ENCODE measurements at regions not wholly inside any gene's neighbourhood (a gene's known extent, or its start where the extent isn't known, plus 50 kb on each side); places are given as distances from the start of the nearest gene placed in this dataset.

- ATAC-seq = no peak
- DNase-seq = no peak
These were observed 214.8 kb upstream of the RREB1 start for GRCh38 chr6:6892744-6893583.

DNA sequence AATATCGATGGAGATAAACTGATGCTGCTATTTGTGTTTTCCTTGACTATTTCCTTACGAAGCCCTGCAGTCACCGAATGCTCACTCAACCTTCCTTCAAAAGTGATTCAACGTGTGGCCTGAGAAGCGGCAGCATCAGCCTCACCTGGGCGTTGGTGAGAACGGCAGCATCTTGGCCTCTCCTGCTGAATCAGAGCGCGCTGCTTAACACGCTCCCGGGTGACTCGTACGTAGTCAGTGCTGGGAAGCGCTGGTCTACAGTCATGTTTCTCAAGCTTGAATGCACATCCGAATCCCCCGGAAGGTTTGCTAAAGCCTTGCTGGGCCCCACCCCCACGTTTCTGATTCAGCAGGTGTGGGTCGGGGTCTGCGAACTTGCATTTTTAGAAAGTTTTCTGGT lies 214.1 kb upstream of the RREB1 start:
- ATAC-seq (no peak), DNase-seq (no peak)

DNA sequence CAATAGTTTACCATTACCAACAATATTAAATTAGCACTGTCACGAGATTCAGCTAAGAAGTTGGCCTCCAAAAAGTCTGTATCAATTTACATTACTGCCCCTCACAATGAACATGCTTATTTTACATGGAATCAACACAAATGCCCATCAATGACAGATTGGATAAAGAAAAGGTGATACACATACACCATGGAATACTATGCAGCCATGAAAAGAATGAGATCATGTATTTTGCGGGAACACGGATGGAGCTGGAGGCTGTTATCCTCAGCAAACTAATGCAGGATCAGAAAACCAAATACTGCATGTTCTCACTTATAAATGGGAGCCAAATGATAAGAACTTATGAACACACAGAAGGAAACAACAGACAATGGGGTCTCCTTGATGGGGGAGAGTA lies 211.8 kb upstream of the RREB1 start:
- DNase-seq (no peak), ATAC-seq (no peak)

DNA sequence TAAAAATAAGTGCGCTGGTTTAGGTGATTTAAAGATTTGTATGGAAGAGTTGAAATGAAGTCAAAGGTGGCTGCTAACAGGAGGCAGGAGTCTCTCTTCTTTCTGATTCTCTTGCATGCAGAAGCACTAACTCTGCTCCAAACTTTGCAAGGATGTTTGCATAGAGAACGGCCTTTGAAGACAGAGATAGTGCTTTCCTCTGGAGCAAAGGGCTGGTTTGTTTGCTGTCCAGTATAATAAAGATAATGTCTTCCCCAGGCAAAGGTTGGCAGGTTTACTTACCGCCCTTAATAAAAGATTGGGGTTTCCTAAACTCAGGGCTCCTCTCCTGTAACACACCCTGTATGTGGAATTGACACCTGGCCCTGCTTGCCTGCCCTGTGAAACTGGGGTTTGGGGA lies 210.6 kb upstream of the RREB1 start:
- no peak for DNase-seq
- ATAC-seq = no peak

DNA sequence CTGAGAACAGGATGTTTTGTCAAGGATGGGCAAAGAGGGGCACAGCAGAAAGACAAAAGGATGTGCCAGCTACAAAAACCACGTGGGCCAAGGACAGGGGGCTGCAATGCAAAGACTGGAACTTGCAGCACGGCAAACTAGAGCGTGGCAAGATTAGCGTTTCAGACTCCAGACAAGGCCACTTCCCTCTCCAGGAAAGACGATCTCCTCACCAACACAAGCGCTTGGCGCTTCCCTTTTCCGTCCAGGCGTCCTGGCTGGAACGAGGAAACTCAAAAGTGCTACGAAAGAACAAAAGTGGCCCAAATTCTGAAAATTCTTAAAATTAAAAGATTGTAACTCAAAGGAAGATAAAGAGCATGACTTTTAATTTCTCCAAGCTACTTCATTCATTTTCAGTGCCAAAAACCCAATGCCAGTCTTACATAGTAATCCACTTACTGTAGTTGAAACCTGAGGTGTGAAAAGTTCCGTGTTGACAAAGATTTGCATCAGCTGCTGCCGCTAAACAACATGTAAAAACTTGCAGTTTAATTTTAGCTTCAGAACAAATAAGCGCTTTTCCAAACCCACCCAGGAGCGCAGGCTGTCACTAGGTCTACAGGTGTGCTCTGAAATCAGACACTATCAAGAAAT lies 207.1 kb upstream of the RREB1 start:
- ATAC-seq (no peak), DNase-seq (no peak)

DNA sequence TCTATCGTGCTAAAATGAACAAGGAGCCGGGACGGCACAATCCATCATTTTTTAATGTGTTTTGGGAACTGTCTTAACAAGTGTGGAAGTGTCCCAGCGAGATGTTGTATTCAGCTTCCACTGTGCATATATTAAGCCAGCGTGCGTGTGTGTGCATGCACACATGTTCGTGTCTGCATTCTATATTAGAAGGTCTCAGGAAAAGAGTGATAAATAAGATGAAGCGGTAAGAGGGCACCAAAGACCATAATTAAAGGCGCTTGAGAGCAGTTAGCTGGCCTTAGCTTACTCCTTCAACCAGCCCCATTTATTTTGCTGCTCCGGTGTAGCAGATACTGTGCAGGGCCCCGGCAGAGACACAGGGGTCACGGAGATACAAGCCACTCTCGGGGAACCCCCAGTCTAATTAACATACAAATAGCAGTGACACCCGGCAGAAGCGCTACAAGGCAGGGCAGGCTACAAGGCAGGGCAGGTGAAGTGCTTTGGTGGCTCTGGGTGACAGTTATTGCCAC lies 206.5 kb upstream of the RREB1 start:
- ATAC-seq (no peak), DNase-seq (no peak)

GRCh38 chr6:6901945-6902344 lies 205.8 kb upstream of the RREB1 start:
- no peak for DNase-seq
- no peak for ATAC-seq

DNA sequence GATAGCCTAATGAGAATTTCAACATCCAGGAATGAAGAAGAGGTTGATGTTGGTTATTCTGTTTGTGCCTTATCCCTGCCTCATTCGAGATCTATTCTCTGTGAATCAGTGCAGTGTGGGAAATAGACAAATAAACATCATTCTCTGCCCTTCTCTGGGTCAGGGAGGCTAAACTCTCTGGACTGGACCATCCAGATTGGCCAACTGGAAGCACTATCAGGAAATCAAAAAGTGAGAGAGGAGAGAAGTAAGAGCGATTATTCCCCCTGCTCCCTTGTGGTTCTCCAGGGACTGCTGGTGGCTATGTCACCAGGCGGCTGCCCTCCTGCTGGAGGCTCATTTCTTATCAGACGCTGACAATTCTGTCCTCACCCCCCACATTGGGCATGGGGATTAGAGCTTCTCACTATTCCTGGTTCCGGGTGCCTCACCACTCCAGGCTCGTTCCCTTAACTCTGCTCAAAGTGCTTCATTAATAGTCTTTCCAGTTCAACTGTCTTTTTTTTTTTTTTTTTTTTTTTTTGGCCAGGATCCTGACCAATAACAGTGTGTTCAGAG lies 201.7 kb upstream of the RREB1 start:
- no peak for DNase-seq
- no peak for ATAC-seq

GRCh38 chr6:6906570-6907213 lies 201.1 kb upstream of the RREB1 start:
- no peak for DNase-seq
- no peak for ATAC-seq

DNA sequence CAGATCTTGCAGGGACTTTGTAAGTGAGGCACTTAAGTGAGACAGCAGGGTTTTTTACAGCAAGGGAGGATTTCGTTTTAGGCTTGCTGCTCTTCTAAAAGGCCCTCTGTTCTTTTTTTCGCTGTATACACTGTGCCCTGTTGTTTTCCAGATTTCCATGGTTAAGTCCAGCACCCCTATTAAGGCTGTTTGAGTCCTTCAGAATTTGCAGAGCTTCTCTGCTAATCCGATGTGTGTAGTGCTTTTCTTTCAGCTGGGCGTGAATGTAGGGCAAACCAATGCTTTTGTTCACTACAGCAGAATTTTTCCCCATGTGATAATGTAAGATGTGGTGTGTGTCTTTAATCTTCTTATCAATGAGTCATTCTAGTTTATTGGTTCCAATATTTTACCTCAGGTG lies 200.5 kb upstream of the RREB1 start:
- ATAC-seq = no peak
- DNase-seq = no peak

- no peak for DNase-seq
- ATAC-seq = no peak
These were observed 199.6 kb upstream of the RREB1 start for GRCh38 chr6:6908121-6908520.

DNA sequence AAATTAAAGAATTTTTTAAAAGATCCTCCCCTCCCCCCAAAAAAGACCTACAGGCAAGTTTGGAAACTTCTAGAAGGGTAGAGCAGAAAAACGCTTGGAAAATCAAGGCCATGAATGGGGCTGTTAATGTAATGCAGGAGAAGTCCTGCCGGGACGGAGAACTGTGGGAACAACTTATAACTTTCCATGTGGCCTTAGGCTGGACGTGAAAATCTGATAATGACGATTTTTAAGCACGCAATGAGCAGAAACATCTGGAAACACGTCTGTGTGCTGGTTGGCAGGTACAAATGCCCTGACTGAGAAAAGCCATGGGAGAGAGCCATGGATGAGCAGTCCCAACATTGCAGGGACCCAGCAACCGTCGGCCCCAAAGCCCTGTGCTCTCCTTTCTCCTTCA lies 198.7 kb upstream of the RREB1 start:
- ATAC-seq (no peak), DNase-seq (no peak)

GRCh38 chr6:6910734-6911295 lies 196.9 kb upstream of the RREB1 start:
- ATAC-seq (no peak), DNase-seq (no peak)

- no peak for ATAC-seq
- DNase-seq = no peak
These were observed 196.4 kb upstream of the RREB1 start for GRCh38 chr6:6911391-6911790.

- ATAC-seq (no peak), DNase-seq (no peak)
These were observed 194.7 kb upstream of the RREB1 start for GRCh38 chr6:6912817-6913744.

DNA sequence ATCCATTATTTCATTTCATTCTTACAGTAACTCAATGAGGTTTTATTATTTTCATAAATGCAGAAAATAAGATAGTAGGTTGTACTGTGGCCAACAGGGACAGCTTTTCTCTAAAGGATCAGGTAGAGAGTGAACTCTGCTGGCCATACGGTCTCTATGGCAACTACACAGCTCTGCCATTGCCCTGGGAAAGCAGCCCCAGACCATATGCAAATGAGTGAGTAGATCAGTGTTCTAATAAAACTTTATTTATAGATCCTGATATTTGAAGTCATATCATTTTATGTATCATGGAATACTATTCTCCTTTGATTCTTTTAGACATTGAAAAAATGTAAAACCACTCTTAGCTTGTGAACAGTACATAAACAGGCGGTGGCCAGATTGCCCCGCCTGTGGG lies 192.5 kb upstream of the RREB1 start:
- ATAC-seq (no peak), DNase-seq (no peak)

DNA sequence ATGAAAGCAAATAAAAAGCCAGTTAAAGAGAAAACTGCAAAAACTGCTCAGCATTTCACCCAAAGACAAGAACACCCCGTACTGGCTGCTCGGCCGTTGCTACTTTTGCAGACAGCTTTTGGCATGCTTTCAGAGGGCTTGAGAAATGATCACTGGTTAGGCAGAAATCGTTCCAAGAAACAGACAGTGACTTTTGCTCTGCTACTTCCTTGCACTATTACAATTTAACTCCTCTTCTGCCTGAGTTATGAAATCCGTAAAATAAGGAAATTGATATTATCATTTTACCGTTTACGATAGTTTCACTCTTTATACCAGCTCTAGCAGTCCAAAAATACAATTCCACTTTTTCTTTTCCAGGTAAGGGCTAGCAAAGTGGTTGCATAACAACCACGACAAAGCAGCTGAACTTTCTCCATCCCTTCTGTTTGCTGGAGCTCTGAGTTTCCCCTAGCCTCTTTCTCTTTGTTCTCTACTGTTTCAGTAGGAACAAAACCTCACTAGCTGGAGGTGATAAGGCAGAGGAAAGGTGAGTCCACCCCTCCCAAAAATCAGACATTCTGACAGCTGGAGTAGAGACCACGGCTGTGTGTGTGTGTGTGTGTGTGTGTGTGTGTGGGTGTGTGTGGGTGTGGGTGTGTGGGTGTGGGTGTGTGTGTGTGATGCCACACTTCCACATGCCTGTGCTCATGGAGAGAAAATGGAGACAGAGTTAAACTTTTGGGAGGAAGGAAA lies 191.8 kb upstream of the RREB1 start:
- no peak for ATAC-seq

GRCh38 chr6:6916598-6916997 lies 191.2 kb upstream of the RREB1 start:
- no peak for ATAC-seq
- no peak for DNase-seq

More for the DNA sequence above, 191.8 kb upstream of the RREB1 start:
- DNase-seq = no peak

DNA sequence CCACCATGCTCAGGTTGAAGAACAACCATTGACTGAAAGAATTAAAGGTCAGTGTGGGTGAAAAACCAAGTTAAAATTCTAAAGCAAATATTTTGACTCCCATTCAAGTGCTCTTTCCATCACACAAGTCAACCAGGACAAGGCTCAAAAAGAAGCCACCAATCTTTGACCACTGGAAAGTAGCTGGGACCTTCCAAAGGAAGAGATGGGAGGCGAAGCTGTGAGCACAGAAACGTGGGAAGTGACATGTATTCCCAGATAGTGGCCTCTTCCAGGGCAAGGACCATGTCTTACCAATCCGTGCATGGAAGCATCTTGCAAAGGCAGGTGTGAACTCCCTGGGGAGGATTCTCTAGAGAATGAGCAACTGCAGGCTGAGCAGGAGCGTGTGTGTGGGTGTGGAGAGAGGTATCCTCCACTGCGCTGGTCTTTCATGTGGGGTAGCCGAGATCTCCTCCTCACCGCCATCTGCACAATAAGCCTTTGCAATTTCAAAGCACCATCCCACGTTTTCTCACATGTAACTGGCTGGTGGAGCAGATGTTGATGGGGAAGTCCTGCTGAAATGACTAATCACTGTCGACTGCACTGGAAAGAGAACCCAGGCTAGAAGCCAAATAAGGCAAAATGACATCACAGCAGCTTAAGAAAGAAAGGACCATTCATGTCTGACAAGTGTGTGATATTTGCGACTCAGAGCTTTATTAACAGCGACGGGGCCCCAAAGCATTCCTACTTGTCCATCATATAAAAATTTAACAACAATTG lies 189.4 kb upstream of the RREB1 start:
- DNase-seq (peak; percentile 79), ATAC-seq (peak; percentile 98)

- no peak for DNase-seq
- ATAC-seq = no peak
These were observed 188.6 kb upstream of the RREB1 start for GRCh38 chr6:6919173-6919572.
